B cell (primary cell): ENCODE measurements at regions not wholly inside any gene's neighbourhood (a gene's known extent, or its start where the extent isn't known, plus 50 kb on each side); places are given as distances from the start of the nearest gene placed in this dataset.

Experiments
- ATAC-seq: fragments of 200-7000 bp; cut with Tn5 transposase; one replicate; pipeline ENCODE4 v1.10.0; 2021; ENCODE audit warnings: low read depth, mild to moderate bottlenecking, moderate number of reproducible peaks, moderate library complexity
- CTCF ChIA-PET: fragments of 350-600 bp; sonication (Branson Sonifier 250); formaldehyde crosslinking; loops from one replicate; lab custom pipeline; 2021; ENCODE audit warnings: antibody characterized with exemption, inconsistent platforms; lab: Charles Lee
- POLR2A ChIA-PET: fragments of 350-600 bp; sonication (Branson Sonifier 250); formaldehyde crosslinking; loops from one replicate; lab custom pipeline; 2021; ENCODE audit warnings: antibody characterized with exemption; lab: Charles Lee
- DNase-seq: peaks from one replicate; pipeline ENCODE4 v3.0.0; 2013
- H2AFZ ChIP-seq: 2 replicates; pipeline ENCODE4 v1.6.1; 2012; ENCODE audit warnings: mild to moderate bottlenecking, low read depth, low read length; ENCODE audit not compliant: insufficient read depth, poor library complexity, severe bottlenecking
- H3K27ac ChIP-seq, 2 donors: 1 replicate in 1 of 2; 2 replicates in 1 of 2; pipeline ENCODE4 v1.5.1; 2012 to 2013; ENCODE audit warnings: low read length in 2 of 2, mild to moderate bottlenecking in 2 of 2, moderate library complexity in 1 of 2
- H3K27me3 ChIP-seq, 4 experiments: fragments of 200-600 bp in 1 of 4; sonication (generic) in 1 of 4; replicated peaks in 1 of 4; 1 replicate in 2 of 4; 2 replicates in 2 of 4; pipeline versions ENCODE4 v1.6.1 to v1.7.0; 2013 to 2016; ENCODE audit warnings: low read length in 3 of 4, mild to moderate bottlenecking in 2 of 4, mixed read lengths in 1 of 4, moderate library complexity in 1 of 4; ENCODE audit not compliant: insufficient read depth in 4 of 4, control insufficient read depth in 3 of 4; ENCODE audit errors: control extremely low read depth in 1 of 4
- H3K36me3 ChIP-seq, 2 experiments: replicated peaks in 1 of 2; 1 replicate in 1 of 2; 2 replicates in 1 of 2; pipeline versions ENCODE4 v1.6.1 to v1.7.1; 2013; ENCODE audit warnings: low read length in 1 of 2; ENCODE audit not compliant: insufficient read depth in 2 of 2, control insufficient read depth in 1 of 2; ENCODE audit errors: control extremely low read depth in 1 of 2, extremely low read depth in 1 of 2
- H3K4me1 ChIP-seq, 2 donors: fragments of 200-600 bp in 1 of 2; sonication (generic) in 1 of 2; 1 replicate in 1 of 2; 2 replicates in 1 of 2; pipeline versions ENCODE4 v1.5.1 to v1.6.1; 2013 to 2017; ENCODE audit warnings: low read length in 2 of 2; ENCODE audit not compliant: control insufficient read depth in 2 of 2, insufficient read depth in 2 of 2
- H3K4me2 ChIP-seq: replicated peaks from 2 replicates; pipeline ENCODE3; 2012; ENCODE audit warnings: mild to moderate bottlenecking, low read depth, low read length; ENCODE audit not compliant: poor library complexity, severe bottlenecking
- H3K4me3 ChIP-seq, 5 experiments: fragments of 200-600 bp in 1 of 5; sonication (generic) in 1 of 5; 1 replicate in 3 of 5; 2 replicates in 2 of 5; pipeline versions ENCODE4 v1.5.1 to v1.7.0; 2011 to 2016; ENCODE audit warnings: low read length in 4 of 5, mild to moderate bottlenecking in 4 of 5, low read depth in 2 of 5, control low read depth in 1 of 5, moderate library complexity in 1 of 5; ENCODE audit not compliant: insufficient read depth in 1 of 5; ENCODE audit errors: control extremely low read depth in 1 of 5, extremely low read depth in 1 of 5
- H3K79me2 ChIP-seq: fragments of 200-600 bp; sonication (generic); one replicate; pipeline ENCODE4 v1.6.0; 2016; ENCODE audit warnings: low read length; ENCODE audit not compliant: control insufficient read depth, insufficient read depth
- H3K9ac ChIP-seq: fragments of 200-600 bp; sonication (generic); 2 replicates; pipeline ENCODE4 v1.6.1; 2017; ENCODE audit warnings: mild to moderate bottlenecking, low read length, moderate library complexity
- H3K9me3 ChIP-seq, 3 donors: one replicate each; pipeline versions ENCODE4 v1.6.1 to v1.7.1; 2013; ENCODE audit warnings: low read length in 2 of 3; ENCODE audit not compliant: control insufficient read depth in 2 of 3, insufficient read depth in 1 of 3; ENCODE audit errors: control extremely low read depth in 1 of 3
- H4K20me1 ChIP-seq: 2 replicates; pipeline ENCODE4 v1.6.0; 2012; ENCODE audit warnings: mild to moderate bottlenecking, low read length; ENCODE audit not compliant: insufficient read depth, control insufficient read depth, poor library complexity, severe bottlenecking
- H3K27ac Mint-ChIP-seq: one replicate; pipeline ENCODE4 v1.8.0; 2021; ENCODE audit warnings: mixed read lengths
- H3K27me3 Mint-ChIP-seq: one replicate; pipeline ENCODE4 v1.8.0; 2021; ENCODE audit warnings: mixed read lengths
- H3K4me1 Mint-ChIP-seq: one replicate; pipeline ENCODE4 v1.8.0; 2021; ENCODE audit warnings: mixed read lengths
- H3K4me3 Mint-ChIP-seq: one replicate; pipeline ENCODE4 v1.8.0; 2021; ENCODE audit warnings: mixed read lengths
- H3K9me3 Mint-ChIP-seq: one replicate; pipeline ENCODE4 v1.8.0; 2022; ENCODE audit warnings: mixed read lengths; ENCODE audit not compliant: insufficient read depth
- CTCF ChIP-seq: fragments of 200-600 bp; IDR thresholded peaks from one replicate; pipeline ENCODE4 v1.8.0; 2022; ENCODE audit warnings: antibody characterized with exemption, mild to moderate bottlenecking
- EZH2 ChIP-seq: IDR thresholded peaks from 2 replicates; pipeline ENCODE4 v1.6.1; 2012; ENCODE audit warnings: borderline replicate concordance, low read depth, mild to moderate bottlenecking, moderate library complexity, low read length; ENCODE audit not compliant: insufficient read depth, poor library complexity, severe bottlenecking
- WGBS: methylation state at CpG from one replicate; pipeline ENCODE4 v1.1.5; 2013; ENCODE audit warnings: missing lambda C conversion rate; ENCODE audit not compliant: insufficient coverage; 5-methylcytosine and 5-hydroxymethylcytosine counted together
- intact Hi-C: fragments of 100-400 bp; cut with micrococcal nuclease; formaldehyde crosslinking; loops from one replicate; pipeline ENCODE4 v1.10.0; 2022

- Mint-ChIP-seq H3K27me3 (no peaks in the 10 kb centered on the region), H3K27ac (no peak overlapping the region), H3K4me1 (no peaks in the 10 kb centered on the region), H3K4me3 (no peak overlapping the region), H3K9me3 (peaks cover 3% of the 10 kb centered on the region)
- ChIA-PET POLR2A (no interaction called here), CTCF (no interaction called here)
- TF ChIP-seq EZH2 (no peak), CTCF (no peak)
- ATAC-seq (no peak), DNase-seq (no peak)
- Histone ChIP-seq H3K27me3 (no peaks in the 10 kb centered on the region), H2AFZ (no peak overlapping the region), H3K79me2 (no peaks in the 10 kb centered on the region), H4K20me1 (no peaks in the 10 kb centered on the region), H3K4me1 (no peaks in the 10 kb centered on the region), H3K27ac (no peak overlapping the region), H3K4me2 (no peak overlapping the region), H3K9ac (no peak overlapping the region), H3K9me3 (peaks cover 0 to 3% (median 0%) of the 10 kb centered on the region in 3 donors), H3K4me3 (no peak overlapping the region), H3K36me3 (no peaks in the 10 kb centered on the region)
- intact Hi-C loops = no loop called here
- WGBS = 7% methylated on average over 1 of the region's 12 CpGs
Observed at GRCh38 chr7:153193144-153193595, 433.6 kb downstream of the ACTR3B start.

DNA sequence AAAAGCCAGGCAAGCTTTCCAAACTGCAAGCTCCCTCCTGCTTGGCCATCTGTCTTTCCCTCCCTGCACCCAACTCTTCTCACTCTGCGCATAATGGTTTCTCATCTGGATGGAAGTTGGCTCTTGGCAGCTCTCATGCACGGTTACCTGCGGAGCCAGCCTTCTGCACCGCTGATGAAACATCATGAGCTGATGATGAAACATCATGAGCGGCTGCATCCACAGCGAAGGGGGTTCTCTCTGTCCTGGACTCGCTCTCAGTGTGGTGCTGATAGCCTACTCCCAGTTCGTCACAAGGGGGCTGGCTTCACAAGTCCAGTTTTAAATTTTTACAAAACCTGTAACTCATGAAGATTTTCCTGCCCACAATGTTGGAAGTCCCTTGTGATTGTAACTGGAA, 457.5 kb downstream of the ACTR3B start:
- H3K4me3 ChIP-seq = no peak overlapping the region
- Mint-ChIP-seq H3K9me3 (peaks cover 18% of the 10 kb centered on the region), H3K4me1 (no peaks in the 10 kb centered on the region), H3K4me3 (no peak overlapping the region), H3K27ac (no peak overlapping the region), H3K27me3 (no peaks in the 10 kb centered on the region)
- H3K4me2 ChIP-seq = no peak overlapping the region
- H3K9me3 ChIP-seq = peaks cover 2 to 30% (median 5%) of the 10 kb centered on the region in 3 donors
- H3K36me3 ChIP-seq = no peaks in the 10 kb centered on the region
- H3K9ac ChIP-seq = no peak overlapping the region
- H3K4me1 ChIP-seq = no peaks in the 10 kb centered on the region
- no peak for DNase-seq
- intact Hi-C loops = no loop called here
- CTCF ChIA-PET = no interaction called here
- POLR2A ChIA-PET = no interaction called here
- TF ChIP-seq CTCF = no peak
- TF ChIP-seq EZH2 = no peak
- no peak overlapping the region for H2AFZ ChIP-seq
- WGBS = 92% methylated on average over 8 of the region's 8 CpGs
- H3K79me2 ChIP-seq = no peaks in the 10 kb centered on the region
- no peak for ATAC-seq
- H4K20me1 ChIP-seq = no peaks in the 10 kb centered on the region
- H3K27me3 ChIP-seq = no peaks in the 10 kb centered on the region
- no peak overlapping the region for H3K27ac ChIP-seq
